Tongue (tissue), 1 donor: ENCODE measurements at regions not wholly inside any gene's neighbourhood (a gene's known extent, or its start where the extent isn't known, plus 50 kb on each side); places are given as distances from the start of the nearest gene placed in this dataset.
A peak's percentile ranks its signal among the peaks of the same experiment; 100 is the strongest.

ENCODE experiments used
- DNase-seq: peaks from one replicate; pipeline ENCODE4 v3.0.0-alpha.2; 2015

DNA sequence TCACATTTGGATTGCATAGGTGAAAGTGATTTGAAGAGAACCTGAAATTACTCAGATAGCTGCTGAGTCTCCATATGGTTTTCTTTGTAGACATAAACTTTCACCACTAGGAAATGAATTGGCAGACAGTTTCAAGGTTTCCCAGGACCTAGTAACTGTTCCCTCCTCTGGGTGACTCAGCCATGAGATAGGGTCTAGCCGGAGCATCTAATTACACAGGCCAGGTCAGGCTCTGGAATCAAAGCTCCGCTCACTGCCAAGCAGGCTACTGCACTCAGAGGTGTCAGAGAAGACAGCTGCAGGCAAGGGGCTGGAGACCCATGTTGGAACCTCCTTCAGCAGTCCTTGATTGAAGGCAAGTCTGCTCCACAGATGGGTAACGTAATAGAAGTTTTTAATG is 429.2 kb downstream of the TNS1 start:
- peak; percentile 50 for DNase-seq

DNA sequence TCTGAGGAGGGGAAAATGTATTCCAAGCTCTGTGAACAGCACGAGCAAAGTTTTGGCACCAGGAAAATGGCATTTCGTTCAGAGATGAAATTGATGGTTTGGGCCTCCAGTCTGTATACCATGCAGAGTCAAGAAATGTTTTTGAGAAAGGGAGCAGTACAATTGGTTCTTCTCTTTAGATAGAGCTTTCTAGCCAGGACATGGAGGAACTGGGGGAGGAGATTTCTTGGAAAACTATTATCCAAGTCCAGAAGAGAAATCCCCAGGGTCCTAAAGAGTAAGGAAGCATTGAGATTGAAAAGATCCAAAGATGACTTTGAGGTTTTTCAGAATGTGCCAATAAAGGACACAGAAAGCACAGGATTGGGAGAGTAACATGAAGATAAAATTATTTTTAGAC is 432.4 kb downstream of the TNS1 start:
- no peak for DNase-seq

DNA sequence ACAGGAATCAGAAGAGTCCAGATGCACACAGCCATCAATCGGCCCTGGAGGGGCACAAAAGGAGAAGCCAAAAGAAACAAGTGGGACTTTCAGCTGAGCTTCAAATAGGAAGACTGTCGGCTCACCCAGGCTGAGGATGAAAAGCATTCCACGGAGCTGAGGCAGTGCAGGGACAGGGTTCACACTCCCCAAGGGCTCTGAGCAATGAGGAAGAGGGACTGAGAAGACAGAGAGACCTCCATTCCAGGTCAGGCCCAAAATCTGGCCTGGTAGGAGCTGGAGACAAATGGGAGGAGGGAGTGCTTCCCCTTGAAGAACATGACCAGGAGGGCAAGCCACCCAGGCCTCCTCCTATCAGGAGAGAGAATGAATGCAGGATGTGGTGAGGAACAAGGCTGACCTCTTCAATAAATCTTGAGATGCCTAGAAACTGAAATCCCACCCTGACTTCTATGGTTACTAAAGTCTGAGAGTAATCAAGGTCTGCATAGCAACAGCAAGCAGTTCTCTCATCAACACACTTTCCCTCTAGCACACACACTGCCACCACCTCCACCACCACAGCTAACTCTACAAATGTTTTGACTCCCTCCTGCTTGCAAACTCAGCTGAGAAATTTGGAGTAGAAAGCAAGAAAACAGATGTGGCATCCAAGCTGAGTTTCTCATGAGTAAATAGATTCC is 434.4 kb downstream of the TNS1 start:
- peak; percentile 50 for DNase-seq

DNA sequence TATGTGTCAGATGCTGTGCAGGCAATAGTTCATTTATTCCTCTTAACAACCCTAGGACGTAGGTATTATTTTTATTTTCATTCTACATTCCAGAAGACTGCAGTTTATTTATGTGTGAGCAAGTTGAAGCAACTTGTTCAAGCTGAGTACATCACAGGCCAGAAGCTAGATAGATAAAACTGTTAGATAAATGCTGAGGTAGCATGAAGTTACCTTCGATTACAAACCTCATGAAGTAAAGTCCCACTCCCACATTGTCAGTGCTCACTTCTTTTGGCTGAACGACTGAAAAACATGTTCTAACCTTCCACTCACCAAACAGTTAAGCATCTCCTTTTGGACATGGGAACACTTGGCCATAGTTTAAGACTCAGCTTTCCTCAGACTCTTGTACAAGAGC is 439.2 kb downstream of the TNS1 start:
- no peak for DNase-seq

DNA sequence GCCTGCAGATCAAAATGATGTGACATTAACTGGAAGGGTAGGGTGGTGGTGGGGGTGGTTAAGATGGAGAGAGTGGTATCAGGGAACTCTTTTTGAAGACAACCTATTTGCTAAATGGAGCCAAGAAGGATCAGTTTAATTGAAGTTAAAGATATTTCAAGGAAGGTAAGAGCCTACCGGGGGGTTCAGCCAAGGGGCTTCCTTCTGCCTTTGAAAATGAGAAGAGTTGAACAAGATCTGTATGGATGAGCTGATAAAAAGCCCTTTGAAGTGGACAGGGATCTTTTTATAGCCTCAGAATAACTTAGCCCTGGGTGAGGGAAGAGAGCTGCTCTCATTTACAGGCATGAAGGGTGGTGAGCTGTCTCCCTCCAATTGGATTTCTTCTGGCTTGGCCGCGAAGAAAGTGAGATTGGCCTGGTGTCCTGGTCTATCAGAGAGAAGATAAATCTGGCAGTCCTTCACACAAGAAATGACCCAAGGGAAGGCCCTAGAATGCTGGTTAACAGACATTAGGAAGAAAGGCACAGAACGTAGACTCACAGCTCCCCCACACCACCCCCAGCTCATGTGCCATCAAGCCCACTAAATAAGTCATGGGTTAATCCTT is 439.8 kb downstream of the TNS1 start:
- peak; percentile 36 for DNase-seq

DNA sequence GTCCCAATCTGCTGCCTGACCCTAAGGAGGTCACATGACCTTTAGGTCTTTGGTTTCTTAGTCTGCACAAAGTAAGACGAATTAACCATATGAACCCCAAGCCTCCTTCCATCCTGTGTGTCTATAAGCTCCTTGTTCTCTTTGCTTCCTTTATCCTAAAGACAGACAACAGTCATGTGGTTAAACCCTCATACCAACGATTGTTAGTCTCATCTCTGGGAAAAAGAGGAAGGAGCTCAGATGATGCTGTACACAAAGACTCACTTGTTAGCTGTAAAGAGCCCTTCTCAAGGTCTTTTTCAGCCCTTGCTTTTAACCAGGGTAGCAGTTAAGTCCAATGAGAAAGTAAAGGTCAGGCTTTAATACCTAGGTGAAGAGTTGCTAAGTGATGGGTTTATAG is 443.7 kb downstream of the TNS1 start:
- DNase-seq: no peak

DNA sequence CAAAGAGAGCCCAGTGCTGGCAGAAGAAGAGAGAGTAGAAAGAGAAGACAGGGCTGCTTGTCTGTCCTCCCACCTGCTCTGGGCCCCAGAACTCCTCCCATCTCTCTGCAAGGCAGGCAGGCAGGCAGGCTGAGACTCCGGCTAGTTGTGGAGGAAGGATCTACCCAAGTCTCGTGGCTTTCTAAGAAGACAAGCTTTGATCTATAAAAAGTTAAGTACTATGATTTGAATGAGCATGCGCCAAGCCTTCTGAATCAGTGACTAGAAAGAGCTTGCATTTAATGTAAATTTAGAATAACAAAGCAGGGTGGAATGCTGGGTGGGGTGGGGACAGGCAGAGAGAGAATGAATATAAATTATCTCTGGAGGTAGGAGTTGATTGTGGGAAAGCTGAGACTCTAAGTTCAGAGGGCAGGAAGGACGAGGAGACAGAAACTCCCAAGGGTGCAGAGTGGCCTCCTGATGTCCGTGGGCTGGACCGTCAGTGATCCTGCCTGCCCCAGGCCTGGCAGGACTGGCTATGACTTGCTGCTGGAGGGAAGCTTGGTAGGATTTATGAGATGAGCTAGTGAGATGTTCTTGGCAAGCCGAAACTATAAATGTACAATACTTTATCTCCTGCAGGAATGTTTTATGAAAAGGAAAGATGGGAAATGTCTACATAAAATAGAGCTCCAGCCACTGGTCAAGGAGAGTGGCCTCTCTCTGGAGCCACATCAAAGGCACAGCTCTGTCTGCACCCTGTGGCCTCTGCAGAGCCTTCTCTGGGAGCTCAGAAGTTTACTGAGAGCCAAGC is 447.5 kb downstream of the TNS1 start:
- peak; percentile 62 for DNase-seq

DNA sequence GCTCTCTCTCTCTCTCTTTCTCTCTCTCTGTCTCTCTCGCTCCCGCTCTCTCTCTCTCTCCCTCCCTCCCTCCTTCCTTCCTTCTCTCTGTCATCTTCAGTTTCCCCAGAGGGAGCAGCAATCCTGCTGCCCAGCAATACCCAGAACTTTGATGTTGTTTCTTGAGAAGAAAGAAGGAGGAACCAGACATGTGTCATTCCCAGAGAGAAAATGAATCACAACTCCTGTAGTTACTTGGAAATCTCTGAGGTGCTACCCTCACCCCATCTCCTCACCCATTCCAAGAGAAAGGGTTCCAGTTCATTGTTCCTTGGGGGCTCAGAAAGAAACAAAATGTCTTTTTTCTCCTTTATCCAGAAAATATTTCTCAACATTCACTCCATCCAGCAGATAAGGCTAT is 449.1 kb downstream of the TNS1 start:
- DNase-seq: no peak

DNA sequence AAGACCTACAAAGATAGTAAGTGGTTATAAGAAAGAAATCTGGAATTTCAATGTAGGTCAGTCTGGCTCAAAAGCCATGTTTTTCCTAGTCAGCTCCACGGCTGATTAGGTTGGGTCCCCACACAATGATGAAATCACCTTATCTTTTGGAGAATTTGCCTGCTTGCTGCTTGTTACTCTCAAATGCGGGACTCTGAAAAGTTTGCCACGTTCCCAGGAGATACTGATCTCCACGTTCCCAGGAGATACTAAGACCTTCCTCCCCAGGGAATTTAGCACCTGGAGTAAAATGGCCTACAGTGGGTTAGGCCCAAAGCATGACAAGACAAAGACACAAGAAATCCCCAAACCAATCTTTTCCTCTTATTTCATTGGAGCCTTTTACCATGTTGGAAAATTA is 449.6 kb downstream of the TNS1 start:
- DNase-seq: no peak

DNA sequence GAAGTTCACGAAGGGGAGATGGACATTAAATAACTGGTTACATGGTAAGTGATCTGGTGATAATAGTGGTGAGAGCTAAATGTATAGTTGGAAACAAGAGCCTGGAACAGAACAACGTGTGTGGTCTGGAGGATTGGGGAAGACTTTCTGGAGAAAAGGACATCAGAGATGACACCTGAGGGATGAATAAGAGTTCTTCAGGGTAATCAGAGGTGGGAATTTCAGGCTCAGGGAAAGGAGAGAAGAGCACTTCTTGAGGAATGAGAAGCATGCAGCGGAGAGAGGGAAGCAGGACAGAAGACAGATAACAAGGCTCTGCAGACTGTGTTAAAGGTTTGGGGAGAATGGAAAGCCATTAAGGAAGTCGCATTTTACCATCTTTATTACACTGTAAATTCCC is 450.7 kb downstream of the TNS1 start:
- no peak for DNase-seq

DNA sequence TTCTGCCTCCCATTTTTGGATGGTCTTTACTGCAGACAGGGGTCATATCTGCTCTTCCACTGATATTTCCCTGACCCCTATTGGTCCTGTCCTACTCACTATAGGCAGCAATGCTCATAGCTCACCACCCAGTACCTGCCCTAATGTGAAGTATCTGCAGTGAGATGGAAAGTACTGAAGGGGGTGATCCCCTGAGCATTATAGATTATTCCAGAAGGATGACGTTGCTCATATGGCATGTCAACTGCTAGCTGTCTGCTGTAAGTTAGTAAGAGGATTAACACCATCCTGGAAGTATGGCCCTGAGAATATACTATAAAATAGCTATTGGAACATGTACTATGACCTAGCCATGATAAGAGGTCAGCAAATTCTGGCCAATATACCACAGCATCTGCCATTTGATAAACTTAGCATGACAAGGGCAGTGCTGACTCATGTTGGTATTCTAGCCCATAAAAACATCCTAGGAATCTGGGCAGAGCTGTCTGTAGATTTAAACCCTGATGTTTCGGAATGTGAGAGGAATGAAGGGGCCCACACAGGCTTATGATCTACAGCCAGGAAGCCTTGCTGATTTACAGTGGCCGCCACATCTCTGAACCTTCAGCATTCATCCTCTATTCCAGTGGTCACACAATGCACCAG is 451.4 kb downstream of the TNS1 start:
- DNase-seq: peak; percentile 72

DNA sequence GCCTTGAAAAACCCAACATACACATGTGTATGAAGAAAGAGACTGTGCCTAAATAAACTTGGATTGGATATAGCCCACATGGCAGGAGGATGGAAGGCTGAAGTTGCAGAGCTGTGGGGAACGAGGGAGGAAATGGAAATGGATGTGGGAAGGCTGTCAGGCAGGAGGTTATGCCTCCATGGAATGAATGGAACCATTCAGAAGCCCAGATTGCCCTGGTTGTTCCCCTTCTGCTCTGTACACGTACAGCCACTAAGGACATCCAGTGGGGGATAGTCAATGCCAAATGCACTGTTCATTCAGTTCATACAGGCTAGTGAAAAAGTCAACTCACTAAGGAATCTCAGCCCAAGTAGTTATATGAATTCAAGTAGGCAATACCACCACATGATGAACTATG is 463.7 kb downstream of the TNS1 start:
- peak; percentile 51 for DNase-seq

DNA sequence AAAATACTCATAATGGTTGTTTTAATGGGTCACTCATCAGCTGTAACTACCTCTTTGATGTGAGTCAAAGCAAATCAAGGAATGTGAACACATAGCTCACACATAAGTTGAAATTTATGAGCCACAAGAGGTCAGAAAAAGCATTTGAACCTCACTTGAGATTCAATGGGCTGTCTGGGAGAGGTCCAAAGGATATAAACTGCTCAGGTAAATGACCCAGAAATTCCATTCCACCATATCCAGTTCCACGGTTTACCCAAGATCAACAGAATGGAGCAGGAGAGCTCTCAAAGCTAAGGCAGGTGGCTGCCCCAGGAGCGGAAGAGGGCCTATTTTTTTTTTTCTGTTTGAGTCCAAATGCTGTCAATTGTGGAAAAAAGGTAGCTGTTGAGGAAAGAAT is 464.1 kb downstream of the TNS1 start:
- no peak for DNase-seq

DNA sequence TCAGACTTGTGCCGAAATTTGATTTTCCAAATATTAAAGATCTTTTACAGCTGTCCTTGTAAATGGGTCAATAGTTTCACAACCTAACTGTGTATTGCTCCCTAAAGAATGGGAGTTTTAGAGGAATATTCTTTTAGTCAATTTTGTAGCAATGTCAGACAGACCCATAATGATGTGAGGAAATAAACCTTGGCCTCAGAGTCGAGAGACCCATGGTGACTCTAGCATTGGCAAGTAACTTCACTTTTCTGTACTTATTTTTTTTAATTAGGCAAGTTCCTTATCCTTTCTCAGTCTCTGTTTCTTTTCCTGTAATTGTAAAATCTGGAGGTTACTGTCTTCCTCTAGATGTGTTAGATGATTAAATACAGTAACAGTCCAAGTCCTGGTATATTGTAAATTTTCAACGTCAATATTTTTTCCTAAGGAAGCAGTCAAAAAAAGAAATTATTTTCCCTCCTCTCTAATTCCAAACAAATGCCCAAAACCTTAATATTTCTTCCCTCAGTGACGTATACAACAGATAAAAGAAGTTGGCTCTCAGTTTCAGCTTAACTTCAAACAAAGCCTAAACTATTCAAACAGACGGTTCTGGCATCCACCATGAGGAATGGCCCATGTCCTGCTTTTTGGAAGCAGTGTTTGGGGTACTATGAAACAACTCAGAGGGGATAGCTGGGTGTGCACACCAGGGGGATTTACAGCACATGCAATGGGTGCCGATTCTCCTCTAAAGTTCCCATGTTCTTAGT is 466.7 kb downstream of the TNS1 start:
- DNase-seq: no peak

DNA sequence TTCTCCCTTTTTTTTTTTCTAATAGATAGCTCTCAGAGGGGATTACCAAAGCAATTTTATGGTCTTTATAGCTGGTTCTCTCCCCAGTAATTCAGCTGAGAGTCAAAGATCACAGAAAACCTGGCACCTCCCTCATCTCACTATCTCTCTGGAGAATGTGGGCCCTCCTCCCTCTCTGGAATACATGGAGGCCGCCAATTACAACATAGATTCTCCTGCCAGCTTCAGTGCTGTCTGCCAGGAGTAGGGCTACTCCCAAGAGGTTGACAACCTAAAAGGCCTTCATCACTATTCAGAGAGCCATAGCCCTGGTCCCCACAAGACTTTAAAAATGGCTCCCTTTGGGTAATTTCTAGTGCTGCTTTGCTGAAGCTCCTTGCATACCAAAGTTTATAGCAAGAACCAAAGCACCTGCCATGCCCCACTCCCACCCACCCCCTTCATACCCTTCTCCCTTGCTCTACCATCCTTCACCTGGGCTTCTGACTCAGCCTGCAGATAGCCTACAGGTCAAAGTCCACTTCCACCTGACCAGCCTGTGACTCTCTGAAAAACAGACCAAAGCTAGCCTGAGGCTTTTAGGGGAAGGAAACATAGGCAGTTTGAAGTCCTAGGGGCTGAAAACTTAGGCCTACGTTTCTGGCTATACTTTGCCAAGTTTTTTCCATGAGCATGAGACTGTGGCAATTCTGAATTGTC is 472.3 kb downstream of the TNS1 start:
- no peak for DNase-seq

DNA sequence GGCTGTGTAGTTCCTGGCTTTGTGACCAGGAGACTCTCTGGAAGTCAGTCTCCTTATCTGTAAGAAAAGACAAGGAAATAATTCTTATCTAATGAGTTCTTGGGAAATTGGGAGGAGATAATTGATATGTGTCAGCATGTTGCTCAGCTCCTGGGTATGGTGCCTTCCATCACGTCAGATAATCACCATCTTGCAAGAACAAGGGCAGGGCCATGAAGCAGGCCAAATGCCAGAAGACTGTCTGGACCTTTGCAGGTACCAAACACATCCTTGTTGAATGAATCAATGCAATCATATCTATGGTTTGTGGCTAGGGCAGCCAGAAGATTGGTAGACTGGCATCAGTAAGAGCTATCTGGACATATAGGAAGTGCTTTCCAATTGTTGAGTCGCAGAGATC is 473.5 kb downstream of the TNS1 start:
- DNase-seq: no peak

DNA sequence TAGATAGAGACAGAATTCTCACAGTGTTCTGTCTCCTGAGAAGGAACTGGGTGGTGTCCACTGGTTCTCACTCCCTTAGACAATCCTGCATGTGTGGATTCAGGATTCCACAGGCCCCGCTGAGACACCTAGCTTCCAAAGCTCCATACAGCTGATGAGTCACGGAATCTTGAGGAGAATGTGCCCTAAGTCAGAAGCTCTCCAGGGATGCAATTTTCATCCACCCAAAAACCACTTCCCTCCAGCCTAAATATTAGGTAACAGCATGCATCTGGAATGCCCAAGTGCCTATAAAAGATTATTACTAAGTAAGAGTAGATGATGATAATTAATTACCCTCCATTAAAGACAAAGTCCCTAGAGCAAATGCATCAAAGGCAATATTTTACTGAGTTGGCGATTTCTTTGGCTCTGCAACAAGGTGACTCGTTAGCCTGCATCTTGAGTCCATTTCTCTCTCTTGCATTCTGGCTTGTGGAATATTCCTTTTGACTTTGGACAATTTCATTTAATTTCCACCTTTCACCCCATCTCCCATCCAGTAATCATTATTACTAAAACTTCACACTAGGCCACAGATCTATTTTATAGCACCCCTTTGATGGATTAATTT is 475.1 kb downstream of the TNS1 start:
- no peak for DNase-seq

DNA sequence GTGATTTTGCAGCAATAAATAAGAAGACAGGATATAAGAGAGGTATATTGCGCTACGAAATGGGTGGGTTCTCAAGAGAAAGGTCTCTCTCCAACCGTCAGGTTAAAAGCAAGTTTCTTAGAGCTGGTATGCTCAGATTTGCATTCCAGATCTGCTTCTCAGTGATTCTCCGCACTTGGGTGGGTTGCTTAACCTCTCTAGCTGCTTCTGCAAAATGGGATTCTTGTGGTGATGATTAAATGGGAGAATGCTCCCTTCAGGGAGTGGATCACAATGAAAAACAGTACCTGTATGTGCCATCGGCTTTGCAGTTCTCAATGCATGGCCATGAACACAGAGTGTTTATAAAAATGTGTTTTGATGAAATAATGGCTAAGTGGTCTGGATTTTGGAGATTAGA is 477.7 kb downstream of the TNS1 start:
- DNase-seq: no peak

DNA sequence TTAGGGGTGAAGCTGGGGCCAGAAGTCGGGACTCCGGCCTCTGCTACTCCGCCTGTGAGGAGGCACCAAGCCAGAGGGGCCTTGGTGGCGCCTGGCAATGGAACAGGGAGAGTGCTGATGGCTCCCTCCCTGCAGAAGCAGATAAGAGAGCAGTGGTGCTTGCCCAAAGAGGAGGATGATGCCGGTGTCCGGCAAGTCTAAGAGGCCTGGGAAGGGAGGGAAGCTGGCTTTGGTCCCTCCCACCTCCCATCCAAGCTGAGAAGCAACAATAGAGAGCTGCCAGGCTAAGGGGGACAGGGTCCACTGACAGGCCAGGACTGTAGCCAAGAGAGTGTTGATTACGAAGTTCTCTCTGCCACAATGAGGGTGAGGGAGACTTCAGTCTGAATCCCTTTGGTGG is 479.5 kb downstream of the TNS1 start:
- DNase-seq: peak; percentile 78

DNA sequence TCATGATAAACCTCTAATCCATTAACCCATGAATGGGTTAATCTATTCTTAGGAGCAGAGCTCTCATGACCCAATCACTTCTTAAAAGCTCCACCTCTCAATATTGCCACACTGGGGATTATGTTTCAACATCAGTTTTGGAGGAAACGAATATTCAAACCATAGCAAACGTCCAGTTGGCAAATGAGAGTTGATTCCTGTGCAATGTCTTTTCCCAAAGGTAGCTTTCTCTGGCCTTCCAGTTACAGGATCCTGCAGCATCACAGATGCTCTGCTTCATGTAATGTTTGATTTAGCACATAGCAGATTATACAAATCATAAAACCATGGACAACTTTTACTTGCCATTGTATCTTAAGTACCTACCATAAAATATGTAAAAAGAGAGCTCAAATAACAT is 481.0 kb downstream of the TNS1 start:
- DNase-seq: peak; percentile 59

DNA sequence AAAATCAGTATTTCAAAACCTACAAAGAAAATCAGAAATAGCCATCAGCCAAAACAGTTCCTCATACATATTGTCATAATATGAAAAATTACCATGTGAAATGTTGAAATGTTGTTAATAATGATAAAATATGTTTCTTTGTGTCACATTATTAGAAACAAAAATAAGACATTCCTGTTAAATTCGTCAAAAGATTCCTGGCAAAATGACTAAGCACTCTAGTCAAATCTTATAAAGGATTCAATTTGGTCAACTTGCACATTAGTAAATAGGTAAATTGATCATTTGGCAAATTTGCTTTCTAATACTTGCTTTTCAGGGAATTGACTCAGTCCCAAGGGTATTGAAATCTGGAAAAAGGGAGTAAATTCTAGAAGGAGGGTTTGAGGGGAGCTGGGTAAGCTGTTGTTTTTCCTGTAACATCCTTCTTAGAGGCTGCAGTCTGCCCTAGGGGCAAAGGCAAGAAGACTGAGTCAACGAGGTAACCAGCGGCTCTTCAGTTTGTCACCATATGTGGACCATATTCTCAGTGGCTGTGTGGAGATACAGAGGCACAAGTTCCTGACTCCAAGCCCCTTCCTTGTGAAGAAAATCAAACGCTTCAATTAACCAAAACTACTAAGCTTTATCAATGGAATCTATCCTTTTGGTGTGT is 482.3 kb downstream of the TNS1 start:
- no peak for DNase-seq
